ENCODE measurements at regions not wholly inside any gene's neighbourhood (a gene's known extent, or its start where the extent isn't known, plus 50 kb on each side); places are given as distances from the start of the nearest gene placed in this dataset.
"Not testable (repeated sequence)": the region's sequence is repeated elsewhere in the genome, so short reads cannot be mapped to it uniquely, and the experiment has no call there.

- DNase-seq, result no peak
These were observed 58.8 kb downstream of the PPP4R3C start for GRCh38 chrX:27404366-27404765.

- DNase-seq, result no peak
These were observed 64.0 kb downstream of the PPP4R3C start for GRCh38 chrX:27399146-27399456.

- DNase-seq, result no peak
These were observed 71.5 kb downstream of the PPP4R3C start for GRCh38 chrX:27391623-27392022.

- DNase-seq, result no peak
These were observed 81.7 kb downstream of the PPP4R3C start for GRCh38 chrX:27381419-27381818.

- no peak for DNase-seq
These were observed 82.8 kb downstream of the PPP4R3C start for GRCh38 chrX:27380163-27380845.

- DNase-seq, result no peak
These were observed 109.1 kb downstream of the PPP4R3C start for GRCh38 chrX:27354021-27354420.

GRCh38 chrX:27350476-27350875 lies 112.7 kb downstream of the PPP4R3C start:
- no peak for DNase-seq

GRCh38 chrX:27336466-27337091 lies 126.6 kb downstream of the PPP4R3C start:
- no peak for DNase-seq

- DNase-seq, result no peak
These were observed 141.5 kb downstream of the PPP4R3C start for GRCh38 chrX:27321632-27322031.

GRCh38 chrX:27309406-27309805 lies 153.7 kb downstream of the PPP4R3C start:
- no peak for DNase-seq

- no peak for DNase-seq
These were observed 155.6 kb downstream of the PPP4R3C start for GRCh38 chrX:27307546-27307945.

GRCh38 chrX:27292552-27292951 lies 170.6 kb downstream of the PPP4R3C start:
- DNase-seq, result not testable (repeated sequence)

- no peak for DNase-seq
These were observed 186.4 kb downstream of the PPP4R3C start for GRCh38 chrX:27276751-27277150.

- no peak for DNase-seq
These were observed 208.5 kb downstream of the PPP4R3C start for GRCh38 chrX:27254656-27255055.

- DNase-seq, result no peak
These were observed 211.8 kb downstream of the PPP4R3C start for GRCh38 chrX:27251369-27251768.

- no peak for DNase-seq
These were observed 220.6 kb downstream of the PPP4R3C start for GRCh38 chrX:27242581-27242980.

- no peak for DNase-seq
These were observed 221.2 kb downstream of the PPP4R3C start for GRCh38 chrX:27241981-27242380.

- not testable (repeated sequence) for DNase-seq
These were observed 223.1 kb downstream of the PPP4R3C start for GRCh38 chrX:27240042-27240441.

GRCh38 chrX:27236681-27237080 lies 226.5 kb downstream of the PPP4R3C start:
- no peak for DNase-seq

GRCh38 chrX:27229721-27230120 lies 233.4 kb downstream of the PPP4R3C start:
- DNase-seq, result no peak

- no peak for DNase-seq
These were observed 240.5 kb downstream of the PPP4R3C start for GRCh38 chrX:27222661-27223060.

GRCh38 chrX:27186671-27187070 lies 276.5 kb downstream of the PPP4R3C start:
- peak; percentile 5 for DNase-seq

- no peak for DNase-seq
These were observed 299.9 kb downstream of the PPP4R3C start for GRCh38 chrX:27163236-27163635.

- no peak for DNase-seq
These were observed 300.6 kb downstream of the PPP4R3C start for GRCh38 chrX:27162496-27162895.

GRCh38 chrX:27156921-27157320 lies 306.2 kb downstream of the PPP4R3C start:
- DNase-seq, result not testable (repeated sequence)
